DMS79 treated with DMSO at 0.1 percent for 48 hours (cell line): ENCODE measurements at regions not wholly inside any gene's neighbourhood (a gene's known extent, or its start where the extent isn't known, plus 50 kb on each side); places are given as distances from the start of the nearest gene placed in this dataset.
"Not testable (repeated sequence)": the region's sequence is repeated elsewhere in the genome, so short reads cannot be mapped to it uniquely, and the experiment has no call there.

ENCODE experiments used
- DNase-seq: peaks from one replicate; lab custom pipeline; 2025; lab: John Stamatoyannopoulos, UW

- no peak for DNase-seq
These were observed 68.0 kb downstream of the LUZP4 start for GRCh38 chrX:115357326-115358120.

- DNase-seq: not testable (repeated sequence)
These were observed 70.0 kb downstream of the LUZP4 start for GRCh38 chrX:115359508-115359907.

DNA sequence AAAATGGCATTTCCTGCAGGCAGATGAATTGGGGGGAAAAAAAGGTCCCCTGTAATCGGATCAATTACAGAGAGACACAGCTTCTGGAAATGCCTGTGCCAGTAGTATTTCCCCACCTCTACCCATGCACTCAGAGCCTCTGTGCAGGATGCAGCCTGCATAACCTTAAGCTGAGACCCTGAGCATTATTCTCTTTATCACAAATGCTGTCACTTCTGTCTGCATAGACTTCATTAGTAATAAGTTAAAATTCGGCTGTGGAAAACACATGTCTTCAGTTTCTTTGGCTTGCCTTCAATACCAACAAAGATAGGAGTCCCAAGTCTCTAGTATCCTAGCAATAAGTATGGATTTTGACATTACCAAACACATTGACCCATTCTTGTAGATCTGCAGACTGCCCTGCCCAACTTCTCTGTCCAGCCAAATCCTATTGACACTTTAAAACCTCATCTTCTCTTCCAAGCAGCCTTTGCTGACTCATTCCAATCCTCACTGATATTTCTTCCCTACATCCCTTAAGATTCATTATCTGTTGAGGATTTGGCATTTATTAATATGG, 70.8 kb downstream of the LUZP4 start:
- no peak for DNase-seq

DNA sequence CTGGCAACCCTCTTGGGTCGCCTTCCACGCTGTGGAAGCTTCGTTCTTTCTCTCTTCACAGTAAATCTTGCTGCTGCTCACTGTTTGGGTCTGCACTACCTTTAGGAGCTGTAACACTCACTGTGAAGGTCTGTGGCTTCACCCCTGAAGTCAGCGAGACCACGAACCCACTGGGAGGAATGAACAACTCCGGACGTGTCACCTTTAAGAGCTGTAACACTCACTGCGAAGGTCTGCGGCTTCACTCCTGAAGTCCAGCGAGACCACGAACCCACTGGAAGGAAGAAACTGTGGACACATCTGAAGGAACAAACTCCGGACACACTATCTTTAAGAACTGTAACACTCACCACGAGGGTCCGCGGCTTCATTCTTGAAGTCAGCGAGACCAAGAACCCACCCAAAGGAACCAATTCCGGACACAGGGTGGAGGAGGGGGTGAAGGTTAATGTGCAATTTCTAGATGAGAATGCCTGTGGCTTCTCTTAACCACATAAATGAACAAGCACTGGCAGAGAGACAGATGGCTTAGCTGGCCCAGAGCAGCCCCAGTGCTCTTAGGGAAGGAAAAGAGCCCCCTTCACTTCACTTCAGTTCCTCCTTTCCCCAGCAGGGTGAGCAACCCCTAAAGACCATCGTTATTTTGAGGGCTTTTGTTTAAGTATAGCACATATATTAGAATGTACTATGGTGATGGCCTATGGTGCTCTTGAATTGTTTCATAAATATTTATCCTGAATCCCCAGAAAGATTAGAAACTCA, 73.0 kb downstream of the LUZP4 start:
- DNase-seq: no peak

- no peak for DNase-seq
These were observed 73.9 kb downstream of the LUZP4 start for GRCh38 chrX:115363372-115363771.

- DNase-seq: no peak
These were observed 74.4 kb downstream of the LUZP4 start for GRCh38 chrX:115363897-115364296.

DNA sequence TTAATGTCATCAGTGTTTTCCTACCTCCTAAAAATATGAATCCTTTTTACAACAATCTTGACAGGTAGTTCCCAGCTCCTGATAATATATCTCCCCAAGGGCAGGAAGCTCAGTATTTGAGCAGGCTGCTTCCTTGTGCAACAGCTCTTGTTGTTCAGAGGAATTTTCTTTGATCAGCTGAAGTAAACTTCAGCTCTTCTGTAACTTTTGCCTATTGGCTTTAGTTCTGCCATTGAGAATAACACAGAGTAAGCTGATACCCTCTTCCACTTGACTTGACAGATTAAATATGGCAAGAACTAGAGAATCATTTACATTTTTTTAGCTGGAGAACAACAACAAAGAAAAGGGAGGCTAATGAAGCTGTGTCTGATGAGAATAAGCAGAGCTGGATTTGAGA, 75.2 kb downstream of the LUZP4 start:
- no peak for DNase-seq

DNA sequence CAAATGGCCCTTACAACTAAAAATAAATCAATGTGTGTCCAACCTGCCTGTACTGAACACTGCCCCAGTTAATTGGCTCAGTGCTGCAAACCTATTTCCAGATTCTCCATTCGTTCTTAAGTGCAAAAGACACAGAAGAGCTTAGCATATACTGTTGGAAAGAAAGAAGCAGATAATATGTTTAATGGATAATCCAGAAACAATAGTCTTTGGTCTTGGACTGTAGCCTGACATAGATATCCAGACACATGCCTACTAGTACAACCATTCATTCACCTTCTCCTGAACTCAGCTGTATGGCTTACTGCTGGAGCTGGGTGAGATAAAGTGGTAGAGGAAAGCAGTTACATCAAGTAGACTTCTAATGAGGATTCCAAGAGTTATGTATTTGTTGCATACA, 77.0 kb downstream of the LUZP4 start:
- no peak for DNase-seq

DNA sequence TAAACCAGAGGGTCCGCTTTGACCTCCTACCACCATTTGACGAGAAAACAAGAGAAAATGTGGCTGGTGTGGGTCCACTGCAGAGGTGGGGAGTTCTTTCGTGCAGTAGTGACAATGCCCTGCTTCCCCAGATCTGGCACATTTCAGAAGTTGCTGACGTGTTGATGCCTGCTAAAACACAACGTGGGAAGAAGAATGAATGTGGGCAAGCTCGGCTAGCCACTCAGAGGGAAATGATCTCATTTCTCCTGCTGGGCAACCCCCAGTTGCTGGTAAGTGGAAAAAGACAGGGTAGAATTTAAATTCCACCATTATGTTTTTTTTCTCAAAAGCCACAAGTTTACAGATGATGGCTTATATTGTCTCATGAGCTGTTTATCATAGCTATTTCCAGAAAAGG, 77.9 kb downstream of the LUZP4 start:
- no peak for DNase-seq

DNA sequence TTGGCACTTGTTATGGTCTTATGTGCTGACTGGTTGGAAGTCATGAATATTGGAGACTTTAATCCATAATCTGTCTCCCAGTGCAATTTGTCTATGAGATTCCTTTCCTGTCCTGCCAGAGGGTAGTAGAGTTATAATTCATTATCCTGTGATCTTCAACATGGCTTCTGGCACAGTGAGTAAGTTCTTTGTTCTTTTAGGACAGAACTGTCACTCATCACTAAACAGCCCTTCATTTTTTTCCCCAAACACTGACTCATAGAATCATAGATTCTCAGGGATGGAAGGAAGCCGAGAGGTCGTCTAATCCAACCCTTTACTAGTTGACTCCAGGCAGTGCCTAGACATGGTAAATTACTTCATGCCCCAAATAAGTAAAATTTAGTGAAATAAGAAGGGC, 78.4 kb downstream of the LUZP4 start:
- no peak for DNase-seq

GRCh38 chrX:115368876-115369275, 79.4 kb downstream of the LUZP4 start:
- no peak for DNase-seq

DNA sequence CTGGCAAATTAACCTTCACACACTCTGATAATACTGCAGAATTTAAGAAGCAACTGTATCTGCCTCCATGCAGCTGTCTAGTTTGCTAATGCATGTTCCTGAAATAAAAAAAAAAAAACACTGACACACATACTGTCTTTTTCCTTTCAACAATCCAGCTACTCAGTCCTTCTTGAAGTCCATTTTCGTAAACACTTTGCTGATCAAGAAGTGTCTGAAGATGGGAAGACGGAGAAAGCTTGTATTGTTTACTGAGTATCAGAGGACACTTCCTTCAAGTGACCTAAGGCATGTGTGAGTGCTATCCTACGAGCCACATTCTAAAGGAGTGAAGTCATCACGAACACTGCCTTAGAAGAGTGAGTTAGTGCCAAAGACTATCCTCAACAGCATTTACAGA, 82.6 kb downstream of the LUZP4 start:
- DNase-seq: peak; percentile 68

DNA sequence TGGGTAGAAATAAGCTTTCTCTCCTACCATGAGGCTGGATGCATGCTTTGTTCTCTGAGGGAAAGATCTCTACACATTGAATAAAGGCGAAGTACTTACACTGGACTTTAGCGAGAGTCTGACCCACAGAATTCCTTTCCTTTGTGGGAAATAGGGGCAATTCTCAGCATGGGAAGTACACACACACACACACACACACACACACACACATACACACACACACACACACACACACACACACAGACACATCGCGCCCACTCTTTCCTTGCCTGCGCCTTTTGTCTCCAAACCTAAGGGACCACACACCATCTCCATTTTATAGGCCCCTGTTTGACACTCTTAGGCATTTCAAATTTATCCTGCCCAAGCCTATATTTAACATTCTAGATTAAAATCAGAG, 83.8 kb downstream of the LUZP4 start:
- no peak for DNase-seq

GRCh38 chrX:115378471-115378870, 89.0 kb downstream of the LUZP4 start:
- DNase-seq: no peak

DNA sequence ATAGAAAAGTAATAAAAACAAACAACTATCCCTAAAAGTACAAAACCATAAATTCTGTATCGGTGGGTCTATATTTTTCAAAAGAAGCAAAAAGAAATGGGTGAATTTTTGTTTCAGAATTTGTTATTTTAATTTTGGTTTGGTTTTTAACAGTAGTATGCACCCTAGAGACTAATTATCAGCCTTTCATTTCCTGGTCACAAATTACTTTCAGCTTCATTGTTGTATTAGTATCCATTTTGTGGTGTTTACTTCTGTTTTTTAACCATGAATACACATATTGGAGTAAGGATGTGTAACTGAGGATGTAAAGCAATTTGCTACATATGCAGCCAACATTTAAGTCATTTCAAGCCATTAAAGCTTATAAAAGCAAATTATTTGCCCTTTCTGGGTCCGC, 97.8 kb downstream of the LUZP4 start:
- no peak for DNase-seq

DNA sequence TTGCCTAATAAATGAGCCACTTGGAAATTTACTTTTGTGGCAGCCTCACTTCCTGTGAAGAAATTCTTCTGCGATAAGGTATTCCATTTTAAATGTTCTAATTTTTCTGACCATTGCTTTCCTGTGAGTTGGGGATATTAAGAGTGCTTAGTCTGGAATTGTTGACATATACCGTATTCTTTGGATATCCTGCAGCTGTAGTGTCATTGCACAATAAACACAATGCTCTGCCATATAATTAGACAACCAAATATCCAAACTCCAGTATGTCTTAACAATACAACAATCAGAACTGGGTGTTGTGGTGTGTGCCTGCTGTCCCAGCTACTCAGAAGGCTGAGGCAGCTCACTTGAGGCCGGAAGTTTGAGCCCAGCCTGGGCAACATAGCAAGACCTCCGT, 99.4 kb downstream of the LUZP4 start:
- no peak for DNase-seq

DNA sequence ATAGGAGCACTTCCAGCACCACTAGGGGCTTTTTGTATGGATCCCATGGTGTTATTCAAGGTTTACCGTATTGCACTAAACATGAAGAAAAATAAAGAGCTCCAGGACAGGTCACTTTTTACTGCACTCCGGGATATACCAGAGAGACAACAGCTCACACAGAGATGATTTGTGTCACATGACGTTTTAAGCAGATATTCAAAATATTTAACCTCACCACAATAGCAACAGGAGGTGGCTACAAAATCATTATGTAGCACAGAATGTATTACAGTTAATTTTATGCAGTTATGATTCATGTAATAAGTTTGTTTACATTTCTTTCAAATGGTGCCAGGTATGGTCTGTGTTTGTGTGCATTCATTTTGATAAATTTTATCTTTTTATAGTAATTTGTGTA, 100.6 kb downstream of the LUZP4 start:
- no peak for DNase-seq

DNA sequence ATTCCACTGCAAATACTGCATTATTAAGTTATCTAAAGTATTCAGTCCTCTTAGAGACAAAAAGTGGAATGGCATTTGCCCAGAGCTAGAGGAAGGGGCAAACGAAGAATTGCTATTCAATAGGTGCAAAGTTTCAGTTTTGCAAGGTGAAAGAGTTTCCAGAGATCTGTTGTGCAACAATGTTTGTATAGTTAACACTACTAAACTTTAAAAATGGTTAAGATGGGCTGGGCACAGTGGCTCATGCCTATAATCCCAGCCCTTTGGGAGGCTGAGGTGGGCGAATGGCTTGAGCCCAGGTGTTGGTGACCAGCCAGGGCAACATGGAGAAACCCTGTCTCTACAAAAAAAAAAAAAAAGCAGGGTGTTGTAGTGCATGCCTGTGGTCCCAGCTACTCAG, 102.5 kb downstream of the LUZP4 start:
- DNase-seq: no peak

GRCh38 chrX:115392871-115393270, 103.4 kb downstream of the LUZP4 start:
- peak; percentile 69 for DNase-seq

- peak; percentile 69 for DNase-seq
These were observed 103.8 kb downstream of the LUZP4 start for GRCh38 chrX:115393271-115393670.

GRCh38 chrX:115394806-115395205, 105.3 kb downstream of the LUZP4 start:
- DNase-seq: not testable (repeated sequence)

GRCh38 chrX:115399306-115399705, 109.8 kb downstream of the LUZP4 start:
- no peak for DNase-seq

- DNase-seq: no peak
These were observed 111.4 kb downstream of the LUZP4 start for GRCh38 chrX:115400960-115401359.
